ENCODE measurements at regions not wholly inside any gene's neighbourhood (a gene's known extent, or its start where the extent isn't known, plus 50 kb on each side); places are given as distances from the start of the nearest gene placed in this dataset.

- TF ChIP-seq RAD21 (IDR thresholded peaks at IDR 0.05) (no peak), CTCF (IDR thresholded peaks at IDR 0.05; ENCODE audit: low read depth, low read length, missing input control) (no peak), RXRA (IDR thresholded peaks at IDR 0.05) (no peak), SP1 (IDR thresholded peaks at IDR 0.05) (no peak), NR2F2 (IDR thresholded peaks at IDR 0.05) (no peak), FOXA2 (IDR thresholded peaks at IDR 0.05) (no peak)
- TF ChIP-seq, protein P1, sequence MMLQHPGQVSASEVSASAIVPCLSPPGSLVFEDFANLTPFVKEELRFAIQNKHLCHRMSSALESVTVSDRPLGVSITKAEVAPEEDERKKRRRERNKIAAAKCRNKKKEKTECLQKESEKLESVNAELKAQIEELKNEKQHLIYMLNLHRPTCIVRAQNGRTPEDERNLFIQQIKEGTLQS (IDR thresholded peaks at IDR 0.05): no peak
- TF ChIP-seq, protein P2, sequence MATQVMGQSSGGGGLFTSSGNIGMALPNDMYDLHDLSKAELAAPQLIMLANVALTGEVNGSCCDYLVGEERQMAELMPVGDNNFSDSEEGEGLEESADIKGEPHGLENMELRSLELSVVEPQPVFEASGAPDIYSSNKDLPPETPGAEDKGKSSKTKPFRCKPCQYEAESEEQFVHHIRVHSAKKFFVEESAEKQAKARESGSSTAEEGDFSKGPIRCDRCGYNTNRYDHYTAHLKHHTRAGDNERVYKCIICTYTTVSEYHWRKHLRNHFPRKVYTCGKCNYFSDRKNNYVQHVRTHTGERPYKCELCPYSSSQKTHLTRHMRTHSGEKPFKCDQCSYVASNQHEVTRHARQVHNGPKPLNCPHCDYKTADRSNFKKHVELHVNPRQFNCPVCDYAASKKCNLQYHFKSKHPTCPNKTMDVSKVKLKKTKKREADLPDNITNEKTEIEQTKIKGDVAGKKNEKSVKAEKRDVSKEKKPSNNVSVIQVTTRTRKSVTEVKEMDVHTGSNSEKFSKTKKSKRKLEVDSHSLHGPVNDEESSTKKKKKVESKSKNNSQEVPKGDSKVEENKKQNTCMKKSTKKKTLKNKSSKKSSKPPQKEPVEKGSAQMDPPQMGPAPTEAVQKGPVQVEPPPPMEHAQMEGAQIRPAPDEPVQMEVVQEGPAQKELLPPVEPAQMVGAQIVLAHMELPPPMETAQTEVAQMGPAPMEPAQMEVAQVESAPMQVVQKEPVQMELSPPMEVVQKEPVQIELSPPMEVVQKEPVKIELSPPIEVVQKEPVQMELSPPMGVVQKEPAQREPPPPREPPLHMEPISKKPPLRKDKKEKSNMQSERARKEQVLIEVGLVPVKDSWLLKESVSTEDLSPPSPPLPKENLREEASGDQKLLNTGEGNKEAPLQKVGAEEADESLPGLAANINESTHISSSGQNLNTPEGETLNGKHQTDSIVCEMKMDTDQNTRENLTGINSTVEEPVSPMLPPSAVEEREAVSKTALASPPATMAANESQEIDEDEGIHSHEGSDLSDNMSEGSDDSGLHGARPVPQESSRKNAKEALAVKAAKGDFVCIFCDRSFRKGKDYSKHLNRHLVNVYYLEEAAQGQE (IDR thresholded peaks at IDR 0.05): no peak
- TF ChIP-seq, protein P3, sequence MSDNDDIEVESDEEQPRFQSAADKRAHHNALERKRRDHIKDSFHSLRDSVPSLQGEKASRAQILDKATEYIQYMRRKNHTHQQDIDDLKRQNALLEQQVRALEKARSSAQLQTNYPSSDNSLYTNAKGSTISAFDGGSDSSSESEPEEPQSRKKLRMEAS (IDR thresholded peaks at IDR 0.05): no peak
Measured at GRCh38 chr5:125505115-125505514, 758.7 kb upstream of the ZNF608 start.

All from liver (tissue), 3 donors.